GDM1 (cell line): ENCODE measurements at regions not wholly inside any gene's neighbourhood (a gene's known extent, or its start where the extent isn't known, plus 50 kb on each side); places are given as distances from the start of the nearest gene placed in this dataset.

ENCODE experiments used
- DNase-seq: peaks from one replicate; lab custom pipeline; 2025; lab: John Stamatoyannopoulos, UW

DNA sequence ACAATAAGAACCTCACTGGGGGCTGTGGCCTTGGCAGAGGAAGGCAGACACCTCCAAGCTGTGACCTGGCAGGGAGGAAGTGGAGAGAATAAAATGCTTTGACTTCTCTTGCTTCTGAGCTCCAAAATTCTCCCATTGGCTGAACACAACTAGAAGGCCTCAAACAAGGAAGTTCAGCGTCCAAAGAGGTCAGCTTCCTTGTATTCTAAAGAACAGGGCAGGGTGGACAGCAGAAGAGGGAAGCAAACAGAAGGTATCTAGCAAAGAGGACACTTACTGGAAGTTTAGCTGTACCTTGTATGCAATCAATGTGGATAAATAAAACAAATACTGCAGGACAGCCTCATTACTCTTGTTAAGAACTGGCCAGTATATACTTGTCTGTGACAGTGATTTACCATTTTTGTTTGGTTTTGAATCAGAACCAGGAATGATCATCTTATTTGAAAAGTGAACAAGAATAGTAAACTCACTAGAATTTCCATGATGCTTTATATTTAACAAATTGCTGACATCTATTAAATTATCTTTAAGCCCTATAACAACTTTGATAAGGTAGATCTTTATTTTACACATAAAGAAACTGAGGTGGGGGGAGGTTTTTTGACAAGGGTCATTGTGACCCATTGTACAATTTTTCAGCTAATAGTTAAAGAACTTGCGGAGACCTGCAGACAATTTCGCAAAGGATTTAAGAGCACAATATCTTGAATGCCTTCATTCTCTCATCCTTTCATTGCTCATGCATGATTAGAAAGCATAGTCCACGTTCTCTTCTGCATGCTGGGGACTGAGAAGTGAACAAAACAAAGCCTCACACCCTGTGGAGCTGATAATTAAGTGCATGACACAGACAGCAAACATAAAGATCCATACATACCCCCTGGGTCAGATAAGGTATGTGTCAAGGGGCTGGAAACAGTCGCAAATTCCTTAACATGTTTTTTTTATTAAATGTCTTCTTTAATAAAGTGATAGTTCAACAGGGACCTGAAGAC is 1448.0 kb downstream of the AACS start:
- no peak for DNase-seq

DNA sequence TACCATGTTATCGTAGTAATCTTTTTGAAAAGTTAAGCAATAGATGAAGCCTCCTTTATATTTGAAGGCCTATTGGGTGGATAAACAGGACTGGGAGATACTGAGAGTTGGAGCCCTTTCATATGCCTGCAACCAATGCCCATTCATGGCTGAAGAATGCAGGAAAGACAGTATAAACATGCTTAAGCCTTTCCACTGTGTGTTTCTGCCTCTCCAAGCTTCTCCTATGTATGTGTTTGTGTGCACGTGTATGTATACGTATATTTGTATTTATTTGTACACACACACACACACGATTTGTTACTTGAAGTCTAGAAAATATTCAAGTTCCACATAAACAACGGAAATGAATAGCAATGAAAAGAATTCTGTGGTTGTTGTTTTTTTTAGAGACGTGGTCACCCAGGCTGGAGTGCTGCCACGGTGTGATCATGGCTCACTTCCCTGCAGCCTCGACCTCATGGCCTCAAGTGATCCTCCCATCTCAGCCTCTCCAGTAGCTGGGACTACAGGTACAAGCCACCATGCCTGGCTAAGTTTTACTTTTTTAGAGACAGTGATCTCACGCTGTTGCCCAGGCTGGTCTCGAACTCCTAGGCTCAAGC is 1453.5 kb downstream of the AACS start:
- no peak for DNase-seq

DNA sequence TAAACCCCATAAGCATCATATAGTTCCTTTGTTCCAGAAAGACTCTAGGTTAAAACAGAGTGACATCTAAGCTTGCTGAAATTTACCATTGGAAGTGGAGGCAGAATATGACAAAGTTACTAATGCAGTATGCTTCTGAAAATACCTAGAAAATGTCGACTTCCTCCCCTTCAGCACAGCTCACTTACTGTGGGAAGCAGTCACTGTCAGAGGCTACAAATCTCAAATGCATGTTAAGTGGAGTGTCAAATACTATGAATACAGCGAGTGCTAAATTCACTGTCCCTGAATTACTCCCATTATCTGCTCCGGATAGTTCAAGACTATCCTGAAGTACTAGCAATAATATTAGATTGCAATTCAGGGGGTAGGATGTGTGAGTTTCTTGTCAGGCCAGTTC is 1454.6 kb downstream of the AACS start:
- DNase-seq, result no peak

DNA sequence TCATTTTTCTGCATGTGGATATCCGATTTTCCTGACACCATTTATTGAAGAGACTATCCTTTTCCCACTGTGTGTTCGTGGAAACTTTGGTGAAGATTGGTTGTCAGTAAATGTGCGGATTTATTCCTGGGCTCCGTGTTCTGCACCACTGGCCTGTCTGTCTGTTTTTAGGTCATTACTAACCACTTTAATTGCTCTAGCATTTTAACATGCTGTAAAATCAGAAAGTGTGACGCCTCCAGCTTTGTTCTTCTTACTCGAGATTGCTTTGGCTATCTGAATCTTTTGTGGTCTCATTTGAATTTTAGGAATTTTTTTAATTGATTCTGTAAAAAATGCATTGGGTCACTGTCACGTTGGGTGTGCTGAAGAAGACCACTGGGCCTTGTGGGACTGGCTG is 1458.7 kb downstream of the AACS start:
- DNase-seq, result no peak

DNA sequence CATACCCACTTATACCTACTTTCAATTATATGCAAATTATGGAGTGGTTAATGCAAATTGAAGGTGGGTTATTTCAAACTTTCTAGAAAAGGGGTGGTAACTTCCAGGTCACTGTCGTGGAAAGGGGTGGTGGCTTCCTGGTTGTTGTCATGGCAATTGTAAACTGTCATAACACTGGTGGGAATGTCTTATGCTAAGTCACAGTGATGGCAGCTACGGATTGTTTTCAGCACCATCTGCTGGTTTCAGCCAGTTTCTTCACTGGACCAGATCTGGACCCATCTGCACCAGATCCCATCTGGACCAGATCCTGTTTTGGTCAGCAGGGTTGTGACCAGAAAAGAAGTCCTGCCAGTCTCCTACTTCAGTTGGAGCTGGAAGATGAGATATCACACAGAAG is 1469.3 kb downstream of the AACS start:
- DNase-seq, result no peak

DNA sequence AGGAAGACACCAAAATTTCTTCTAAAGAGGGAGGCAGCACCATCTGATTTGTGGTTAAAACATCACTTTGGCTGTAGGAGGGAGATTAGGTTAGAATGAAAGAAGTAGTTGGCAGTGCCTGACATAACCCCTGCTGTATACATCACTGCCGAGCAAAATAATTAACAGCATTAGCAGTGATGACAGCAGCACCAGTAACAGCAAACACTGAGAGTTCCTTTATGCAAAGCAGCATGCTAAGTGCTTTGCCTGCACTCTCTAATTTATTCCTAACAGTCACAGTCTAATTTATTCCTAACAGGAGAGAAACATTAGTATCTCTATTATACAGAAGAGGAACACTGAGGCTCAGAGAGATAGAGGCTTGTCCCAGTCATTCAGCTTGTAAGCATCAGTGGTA is 1469.7 kb downstream of the AACS start:
- no peak for DNase-seq

DNA sequence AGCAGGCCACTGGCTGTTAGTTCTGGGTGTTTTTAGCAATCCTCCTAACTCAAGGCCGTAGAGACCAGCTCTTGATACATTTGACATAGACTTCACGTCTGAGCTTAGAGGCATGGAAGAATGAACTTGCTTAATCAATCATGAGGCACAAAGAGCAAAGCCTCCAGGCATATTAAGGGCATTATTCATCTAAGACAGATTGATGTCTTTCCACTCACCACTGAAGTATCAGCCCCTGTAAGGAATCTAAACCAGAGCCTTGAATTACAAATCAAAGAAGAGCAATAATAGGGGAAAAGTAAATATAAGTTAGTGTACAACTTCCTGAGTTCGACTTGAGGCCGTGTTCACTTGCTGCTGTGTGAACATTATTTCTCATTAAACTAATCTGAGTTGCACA is 1470.7 kb downstream of the AACS start:
- DNase-seq, result no peak

DNA sequence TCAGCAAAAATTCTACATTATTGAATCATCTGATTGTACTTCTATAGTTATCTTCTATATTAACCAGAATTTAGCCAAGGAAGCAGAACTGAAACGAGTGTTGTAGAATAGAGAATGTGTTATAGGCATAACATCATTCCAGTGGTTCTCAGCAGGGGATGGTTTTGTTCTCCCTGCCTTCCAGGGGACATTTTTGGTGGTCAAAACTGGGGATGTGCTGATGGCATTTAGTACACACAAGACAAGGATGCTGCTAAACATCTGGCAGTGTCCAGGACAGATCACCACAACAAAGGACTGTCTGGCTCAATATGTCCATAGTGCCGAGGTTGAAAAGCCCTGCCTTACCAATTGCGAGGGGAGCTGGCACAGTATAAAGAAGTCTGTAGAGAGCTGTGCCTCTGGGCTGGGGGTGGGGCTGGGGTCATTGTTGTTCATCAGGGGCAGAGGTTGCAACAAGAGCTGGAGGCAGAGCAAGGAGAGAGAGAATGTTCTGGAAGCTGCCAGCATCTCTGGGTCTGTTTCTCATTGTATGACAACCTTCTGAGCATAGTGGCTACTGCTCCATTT is 1472.8 kb downstream of the AACS start:
- DNase-seq, result no peak

DNA sequence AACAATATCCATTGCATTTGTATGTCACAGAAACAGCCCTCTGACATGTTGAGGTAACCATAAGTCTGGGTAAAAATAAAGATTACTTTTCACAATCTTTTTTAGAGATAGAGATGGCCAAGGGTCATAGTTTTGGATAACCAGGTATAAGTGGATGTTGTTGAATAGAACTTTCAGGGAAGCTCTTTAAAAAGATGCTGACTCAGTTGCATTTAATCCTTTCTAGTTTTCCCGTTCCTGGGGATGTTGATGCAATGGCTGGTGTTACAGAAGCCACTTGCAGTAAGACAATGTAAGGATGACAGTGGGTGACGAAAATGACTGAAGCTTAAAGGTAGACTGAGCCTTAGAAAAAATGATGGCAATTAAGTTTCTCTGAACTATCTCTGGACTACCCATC is 1473.7 kb downstream of the AACS start:
- no peak for DNase-seq

DNA sequence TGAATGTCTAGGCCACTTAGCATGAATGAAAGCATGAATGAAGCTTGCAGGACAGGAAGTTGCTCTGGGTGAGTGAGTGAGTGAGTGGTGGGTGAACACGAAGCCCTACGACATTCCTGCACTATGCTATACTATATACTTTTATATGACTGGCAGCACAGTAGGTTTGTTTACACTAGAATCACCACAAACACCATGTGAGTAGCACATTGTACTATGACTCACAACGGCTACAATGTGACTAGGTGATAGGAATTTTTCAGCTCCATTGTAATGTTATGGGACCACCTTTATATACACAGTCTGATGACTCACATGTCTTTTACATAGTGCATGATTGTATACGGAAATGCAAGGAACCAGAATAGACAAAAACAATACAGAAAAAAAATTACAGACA is 1480.2 kb downstream of the AACS start:
- no peak for DNase-seq

DNA sequence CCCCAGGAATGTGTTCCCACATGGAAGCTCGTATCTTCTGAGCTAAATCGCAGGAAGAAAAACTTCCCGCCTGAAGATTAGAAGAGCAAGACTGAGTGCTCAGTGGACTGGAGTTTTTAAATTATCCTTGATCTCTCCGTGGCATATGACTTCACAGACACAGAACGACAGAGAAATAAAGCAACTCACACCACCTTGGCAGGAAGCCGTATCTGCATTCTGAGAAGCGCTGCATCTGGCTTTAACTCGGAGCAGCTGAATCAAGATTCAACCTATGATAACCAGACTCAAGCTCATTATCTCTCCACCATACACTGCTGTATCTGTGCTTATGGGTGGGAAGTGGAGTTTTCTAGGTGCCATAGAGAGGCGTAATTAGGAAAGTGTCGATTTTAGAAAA is 1482.7 kb downstream of the AACS start:
- no peak for DNase-seq

DNA sequence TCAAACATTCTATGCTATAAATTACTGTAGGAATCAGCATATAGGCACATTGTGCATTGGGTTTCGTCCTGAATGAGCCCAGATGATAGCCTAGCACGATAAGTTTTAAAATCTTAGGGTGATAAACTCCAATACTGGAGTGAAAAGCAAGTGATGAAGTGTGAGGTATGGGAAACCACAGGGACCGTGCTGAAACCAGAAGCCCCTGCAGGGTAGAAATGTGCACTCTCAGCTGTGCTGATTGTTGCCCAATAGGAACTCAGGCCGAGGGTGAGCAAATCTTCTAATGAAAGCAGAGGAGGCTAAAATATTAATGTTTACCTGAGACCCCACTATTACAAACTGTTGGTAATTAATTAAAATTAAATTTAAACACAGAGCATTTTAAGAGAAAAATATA is 1486.6 kb downstream of the AACS start:
- DNase-seq, result no peak

DNA sequence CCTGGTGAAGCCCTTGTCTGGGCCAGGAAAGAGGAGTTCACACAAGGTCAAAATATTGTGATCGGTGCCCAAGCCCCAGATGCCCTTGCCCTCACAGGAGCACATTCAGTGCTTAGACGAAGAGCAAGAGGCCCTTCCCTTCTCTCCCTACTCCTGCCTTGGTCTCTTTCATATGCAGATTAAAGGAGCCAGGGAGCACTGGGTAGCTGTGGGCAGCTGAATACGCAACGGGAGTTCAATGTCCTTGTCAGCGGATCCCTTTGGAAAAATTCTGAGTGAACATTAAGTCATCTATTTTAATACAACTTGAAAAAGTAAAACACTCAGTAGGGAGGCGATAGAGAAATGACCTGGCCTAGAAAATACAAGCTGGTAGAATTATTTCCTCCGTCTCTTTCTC is 1489.4 kb downstream of the AACS start:
- no peak for DNase-seq

DNA sequence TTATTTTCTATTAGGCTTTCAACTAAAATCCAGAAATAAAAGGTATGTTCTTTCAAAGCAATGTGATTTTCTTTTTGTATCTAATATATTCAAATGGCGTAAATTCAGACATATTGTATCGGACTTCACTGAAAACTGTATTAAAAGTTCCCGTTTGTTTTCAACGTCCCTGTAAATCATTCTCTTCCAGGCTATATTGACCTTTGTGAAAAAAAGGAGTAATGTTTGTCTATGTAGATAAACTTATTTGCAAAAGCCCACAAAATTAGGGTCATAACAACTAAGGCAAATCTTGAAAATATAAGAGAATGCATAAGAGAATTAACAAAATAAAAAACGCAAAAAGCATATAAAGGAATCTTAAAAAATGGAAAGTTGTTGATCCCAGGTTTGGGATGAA is 1492.4 kb downstream of the AACS start:
- DNase-seq, result no peak

DNA sequence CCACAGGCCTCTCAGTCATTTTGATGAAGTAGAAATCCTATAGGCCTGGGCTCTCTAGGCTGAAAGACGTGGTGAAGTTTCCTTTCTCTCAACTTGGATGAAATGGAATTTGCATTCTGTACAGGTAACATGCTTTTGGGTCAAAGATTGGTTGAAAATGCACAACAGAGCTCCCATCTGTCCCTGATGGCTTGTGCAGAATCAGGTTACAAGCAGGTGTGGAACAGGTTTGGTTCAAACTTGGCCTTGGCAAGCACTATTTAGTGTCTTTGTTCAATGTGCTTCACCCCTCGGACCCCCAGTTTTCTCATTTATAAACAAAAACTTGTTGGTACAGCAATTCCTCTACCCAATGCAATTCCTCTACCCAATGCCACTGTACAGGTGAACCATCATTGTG is 1493.0 kb downstream of the AACS start:
- no peak for DNase-seq

DNA sequence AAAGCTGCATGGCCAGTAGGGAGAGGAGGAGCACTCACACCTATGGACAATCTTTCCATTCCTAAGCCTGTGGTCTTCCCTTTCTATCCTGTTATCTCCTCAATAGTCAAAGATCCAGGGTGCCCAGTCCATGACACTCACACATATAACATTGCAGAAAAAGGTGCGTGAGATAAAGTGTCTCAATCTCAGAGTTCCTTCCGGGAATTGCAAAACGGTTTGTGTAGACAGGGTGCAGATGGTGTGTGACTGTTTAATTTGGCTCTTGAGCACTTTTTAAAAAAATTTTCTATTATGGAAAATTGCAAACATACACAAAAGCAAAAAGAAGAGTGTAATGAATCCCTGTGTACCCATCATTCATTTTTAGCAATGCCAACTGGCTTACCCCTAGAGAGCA is 1493.6 kb downstream of the AACS start:
- no peak for DNase-seq

DNA sequence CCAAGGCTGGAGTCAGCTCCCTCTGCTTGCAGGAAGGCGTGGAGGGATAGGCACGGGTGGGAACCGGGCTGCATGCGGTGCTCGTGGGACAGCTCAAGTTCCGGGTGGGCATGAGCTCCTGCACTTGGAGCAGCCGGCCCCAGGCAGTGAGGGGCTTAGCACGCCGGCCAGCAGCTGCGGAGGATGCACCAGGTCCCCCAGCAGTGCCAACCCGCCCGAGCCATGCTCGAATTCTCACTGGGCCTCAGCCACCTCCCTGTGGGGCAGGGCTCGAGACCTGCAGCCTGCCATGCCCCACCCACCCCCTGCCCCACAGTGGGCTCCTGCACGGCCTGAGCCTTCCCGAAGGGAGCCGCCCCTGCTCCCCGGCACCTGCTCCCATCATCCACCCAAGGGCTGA is 1501.8 kb downstream of the AACS start:
- DNase-seq, result no peak

DNA sequence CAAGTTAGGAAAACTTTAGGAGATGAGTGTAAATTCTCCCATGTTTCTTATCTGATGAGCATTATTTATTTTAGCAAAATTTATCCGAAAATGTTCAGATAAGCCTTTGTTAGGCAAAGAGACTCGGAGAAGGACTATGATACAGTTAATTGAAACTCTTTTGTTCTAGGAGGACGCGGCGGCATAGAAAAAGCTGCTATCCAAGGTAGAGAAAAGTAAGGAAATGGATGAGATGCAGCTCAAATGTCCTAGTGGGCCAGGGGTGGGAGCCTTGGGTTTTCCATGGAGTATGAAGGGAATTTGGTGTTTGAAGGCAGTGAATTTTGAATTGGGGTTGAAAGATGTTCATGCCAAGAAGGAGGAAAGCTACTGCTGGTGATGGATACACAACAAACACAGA is 1504.5 kb downstream of the AACS start:
- no peak for DNase-seq

DNA sequence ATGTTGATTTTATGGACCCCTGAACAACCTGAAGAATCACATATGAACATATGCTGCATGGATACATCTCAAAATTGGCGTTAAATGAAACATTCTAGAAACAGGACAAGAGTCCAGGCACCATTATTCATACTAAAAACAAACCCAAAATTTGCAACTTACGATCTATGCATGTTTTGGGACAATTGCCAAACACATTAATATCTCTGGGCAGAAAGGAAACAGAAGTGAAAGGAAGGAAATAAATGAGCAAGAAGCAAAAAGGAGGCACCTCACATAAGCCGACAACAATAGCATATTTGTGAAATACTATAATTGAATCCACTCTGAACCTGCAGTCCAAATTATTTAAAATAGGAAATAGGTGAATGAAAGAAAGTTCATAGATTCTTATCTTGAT is 1505.3 kb downstream of the AACS start:
- DNase-seq, result no peak

DNA sequence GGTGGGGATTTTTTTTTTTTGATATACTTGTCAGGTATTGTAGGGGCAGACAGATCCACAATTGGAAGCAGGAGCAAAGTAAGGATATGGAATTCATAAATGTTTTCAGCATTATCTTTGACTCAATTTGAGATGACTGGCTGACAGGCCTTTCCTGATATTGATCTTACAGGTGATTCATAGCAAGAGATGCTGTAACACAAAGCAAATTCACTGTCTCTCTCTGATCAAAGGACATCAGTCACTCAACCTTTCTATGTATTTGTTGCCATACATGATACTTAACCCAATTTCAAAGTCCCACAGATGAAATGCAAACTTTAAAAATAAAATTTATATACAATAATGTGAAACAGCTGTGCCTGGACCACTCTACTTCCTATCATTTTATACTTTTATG is 1506.9 kb downstream of the AACS start:
- no peak for DNase-seq

DNA sequence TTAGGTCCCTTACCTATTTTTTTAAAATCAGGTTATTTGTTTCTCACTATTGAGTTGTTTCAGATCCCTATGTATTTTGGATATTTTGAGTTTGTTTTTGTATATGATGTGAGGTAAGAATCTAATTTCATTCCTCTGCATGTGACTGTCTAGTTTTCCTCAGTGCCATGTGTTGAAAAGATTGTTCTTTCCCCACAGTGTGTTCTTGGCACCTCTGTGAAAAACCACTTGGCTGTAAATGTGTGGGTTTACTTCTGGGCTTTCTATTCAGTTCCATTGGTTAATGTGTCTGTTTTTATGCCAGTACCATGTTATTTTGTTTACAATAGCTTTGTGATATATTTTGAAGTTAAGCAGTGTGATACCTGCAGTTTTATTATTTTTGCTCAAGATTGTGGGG is 1516.4 kb downstream of the AACS start:
- no peak for DNase-seq

DNA sequence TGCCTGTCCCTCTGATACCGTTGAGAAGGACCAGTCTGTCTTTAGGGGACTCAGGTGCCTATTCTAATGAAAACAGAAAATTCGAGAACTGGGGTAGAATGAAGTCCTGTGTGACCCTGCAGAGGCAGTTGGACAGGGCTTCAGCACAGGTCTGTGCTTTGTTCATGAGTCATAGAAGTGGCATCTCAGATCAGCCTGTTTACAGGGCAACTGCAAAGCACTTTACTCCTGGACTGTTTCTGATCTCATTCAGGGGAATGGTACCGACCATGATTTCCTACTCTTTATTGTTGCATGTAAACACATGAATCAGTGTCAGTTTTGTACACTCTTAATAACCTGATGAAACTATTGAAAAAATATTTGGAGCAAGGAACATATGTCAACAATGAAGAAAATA is 1517.0 kb downstream of the AACS start:
- no peak for DNase-seq

DNA sequence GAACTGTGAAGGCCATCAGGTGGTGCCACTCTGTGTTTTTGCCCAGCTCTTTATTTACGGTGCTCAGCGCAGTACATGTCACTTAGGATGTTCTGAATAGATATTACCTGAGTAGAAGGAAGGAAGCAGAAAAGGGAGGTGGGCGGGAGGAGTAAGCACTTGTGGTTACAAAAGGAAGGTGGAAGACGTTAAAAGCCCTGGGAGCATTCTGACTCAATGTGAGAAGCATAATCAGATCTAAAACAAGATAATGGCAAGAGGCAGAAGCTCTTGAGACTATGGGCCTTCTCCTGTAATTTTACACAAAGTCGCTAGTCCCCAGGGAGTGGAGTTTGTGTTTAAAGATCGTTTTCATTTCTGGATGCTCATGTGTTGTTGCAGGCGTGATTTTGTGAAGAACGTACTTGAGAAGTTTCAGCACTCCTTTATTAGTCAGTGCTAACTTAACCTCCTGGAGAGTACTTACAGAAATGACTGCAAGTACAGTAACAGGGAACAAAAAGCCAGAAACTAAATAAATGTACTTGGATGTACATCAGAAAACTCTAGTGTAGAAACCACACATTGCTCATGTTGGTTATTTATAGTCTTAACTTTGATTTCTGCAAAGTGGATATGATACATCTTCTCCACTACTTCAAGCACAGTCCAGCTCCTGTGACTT is 1523.5 kb downstream of the AACS start:
- no peak for DNase-seq
